ENCODE measurements at regions not wholly inside any gene's neighbourhood (a gene's known extent, or its start where the extent isn't known, plus 50 kb on each side); places are given as distances from the start of the nearest gene placed in this dataset.

GRCh38 chr7:79610748-79611304 is 157.4 kb upstream of the MAGI2 start:
- no peak overlapping the region for H3K4me3 Mint-ChIP-seq
- H2AFZ ChIP-seq (ENCODE audit: insufficient read depth, low read depth, low read length, poor library complexity, severe bottlenecking): no peak overlapping the region
- DNase-seq (no peak), ATAC-seq (ENCODE audit: low read depth) (no peak)
- intact Hi-C loops (cut with micrococcal nuclease): no loop called here
- H3K27ac ChIP-seq (ENCODE audit: low read length in 2 of 2): no peak overlapping the region
- H3K27me3 Mint-ChIP-seq: no peaks in the 10 kb centered on the region
- no peaks in the 10 kb centered on the region for H3K4me1 ChIP-seq (ENCODE audit: control insufficient read depth in 2 of 2, insufficient read depth in 2 of 2, low read length in 2 of 2)
- ChIA-PET POLR2A (no interaction called here), CTCF (no interaction called here)
- H3K27ac Mint-ChIP-seq: no peak overlapping the region
- H3K27me3 ChIP-seq (replicated peaks in 1 of 4; ENCODE audit: control extremely low read depth in 1 of 4, control insufficient read depth in 3 of 4, insufficient read depth in 4 of 4, low read length in 3 of 4): no peaks in the 10 kb centered on the region
- peaks cover 3% of the 10 kb centered on the region for H3K9me3 Mint-ChIP-seq (ENCODE audit: insufficient read depth)
- H3K4me2 ChIP-seq (replicated peaks; ENCODE audit: low read depth, low read length, poor library complexity, severe bottlenecking): no peak overlapping the region
- no peaks in the 10 kb centered on the region for H4K20me1 ChIP-seq (ENCODE audit: control insufficient read depth, insufficient read depth, low read length, poor library complexity, severe bottlenecking)
- WGBS (ENCODE audit: insufficient coverage): no CpG with 5 or more reads among the region's 3 CpGs
- no peak for TF ChIP-seq EZH2 (IDR thresholded peaks at IDR 0.05; ENCODE audit: borderline replicate concordance, insufficient read depth, low read depth, low read length, poor library complexity, severe bottlenecking)
- TF ChIP-seq, protein P1, sequence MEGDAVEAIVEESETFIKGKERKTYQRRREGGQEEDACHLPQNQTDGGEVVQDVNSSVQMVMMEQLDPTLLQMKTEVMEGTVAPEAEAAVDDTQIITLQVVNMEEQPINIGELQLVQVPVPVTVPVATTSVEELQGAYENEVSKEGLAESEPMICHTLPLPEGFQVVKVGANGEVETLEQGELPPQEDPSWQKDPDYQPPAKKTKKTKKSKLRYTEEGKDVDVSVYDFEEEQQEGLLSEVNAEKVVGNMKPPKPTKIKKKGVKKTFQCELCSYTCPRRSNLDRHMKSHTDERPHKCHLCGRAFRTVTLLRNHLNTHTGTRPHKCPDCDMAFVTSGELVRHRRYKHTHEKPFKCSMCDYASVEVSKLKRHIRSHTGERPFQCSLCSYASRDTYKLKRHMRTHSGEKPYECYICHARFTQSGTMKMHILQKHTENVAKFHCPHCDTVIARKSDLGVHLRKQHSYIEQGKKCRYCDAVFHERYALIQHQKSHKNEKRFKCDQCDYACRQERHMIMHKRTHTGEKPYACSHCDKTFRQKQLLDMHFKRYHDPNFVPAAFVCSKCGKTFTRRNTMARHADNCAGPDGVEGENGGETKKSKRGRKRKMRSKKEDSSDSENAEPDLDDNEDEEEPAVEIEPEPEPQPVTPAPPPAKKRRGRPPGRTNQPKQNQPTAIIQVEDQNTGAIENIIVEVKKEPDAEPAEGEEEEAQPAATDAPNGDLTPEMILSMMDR (IDR thresholded peaks at IDR 0.05): no peak
- no peak overlapping the region for H3K9ac ChIP-seq (ENCODE audit: low read length)
- H3K79me2 ChIP-seq (ENCODE audit: control insufficient read depth, insufficient read depth, low read length): no peaks in the 10 kb centered on the region
- H3K9me3 ChIP-seq (ENCODE audit: control extremely low read depth in 1 of 3, control insufficient read depth in 2 of 3, insufficient read depth in 1 of 3, low read length in 2 of 3): no peaks in the 10 kb centered on the region
- no peak overlapping the region for H3K4me3 ChIP-seq (ENCODE audit: control extremely low read depth in 1 of 5, extremely low read depth in 1 of 5, insufficient read depth in 1 of 5, low read depth in 2 of 5, low read length in 4 of 5)
- no peaks in the 10 kb centered on the region for H3K36me3 ChIP-seq (replicated peaks in 1 of 2; ENCODE audit: control extremely low read depth in 1 of 2, control insufficient read depth in 1 of 2, extremely low read depth in 1 of 2, insufficient read depth in 2 of 2, low read length in 1 of 2)
- H3K4me1 Mint-ChIP-seq: no peaks in the 10 kb centered on the region

GRCh38 chr7:79610313-79610712 is 156.8 kb upstream of the MAGI2 start:
- no peak overlapping the region for H3K4me2 ChIP-seq (replicated peaks; ENCODE audit: low read depth, low read length, poor library complexity, severe bottlenecking)
- WGBS (ENCODE audit: insufficient coverage): 56% methylated on average over 1 of the region's 1 CpG
- DNase-seq (no peak), ATAC-seq (ENCODE audit: low read depth) (no peak)
- no peaks in the 10 kb centered on the region for H3K9me3 ChIP-seq (ENCODE audit: control extremely low read depth in 1 of 3, control insufficient read depth in 2 of 3, insufficient read depth in 1 of 3, low read length in 2 of 3)
- TF ChIP-seq, protein P1 (IDR thresholded peaks at IDR 0.05): no peak
- no peak for TF ChIP-seq EZH2 (IDR thresholded peaks at IDR 0.05; ENCODE audit: borderline replicate concordance, insufficient read depth, low read depth, low read length, poor library complexity, severe bottlenecking)
- H3K9ac ChIP-seq (ENCODE audit: low read length): no peak overlapping the region
- no peaks in the 10 kb centered on the region for H3K36me3 ChIP-seq (replicated peaks in 1 of 2; ENCODE audit: control extremely low read depth in 1 of 2, control insufficient read depth in 1 of 2, extremely low read depth in 1 of 2, insufficient read depth in 2 of 2, low read length in 1 of 2)
- ChIA-PET POLR2A (no interaction called here), CTCF (no interaction called here)
- H2AFZ ChIP-seq (ENCODE audit: insufficient read depth, low read depth, low read length, poor library complexity, severe bottlenecking): no peak overlapping the region
- H3K4me3 ChIP-seq (ENCODE audit: control extremely low read depth in 1 of 5, extremely low read depth in 1 of 5, insufficient read depth in 1 of 5, low read depth in 2 of 5, low read length in 4 of 5): no peak overlapping the region
- no peaks in the 10 kb centered on the region for H4K20me1 ChIP-seq (ENCODE audit: control insufficient read depth, insufficient read depth, low read length, poor library complexity, severe bottlenecking)
- intact Hi-C loops (cut with micrococcal nuclease): no loop called here
- no peak overlapping the region for H3K27ac Mint-ChIP-seq
- no peaks in the 10 kb centered on the region for H3K4me1 Mint-ChIP-seq
- H3K27ac ChIP-seq (ENCODE audit: low read length in 2 of 2): no peak overlapping the region
- H3K79me2 ChIP-seq (ENCODE audit: control insufficient read depth, insufficient read depth, low read length): no peaks in the 10 kb centered on the region
- H3K27me3 ChIP-seq (replicated peaks in 1 of 4; ENCODE audit: control extremely low read depth in 1 of 4, control insufficient read depth in 3 of 4, insufficient read depth in 4 of 4, low read length in 3 of 4): no peaks in the 10 kb centered on the region
- peaks cover 3% of the 10 kb centered on the region for H3K9me3 Mint-ChIP-seq (ENCODE audit: insufficient read depth)
- H3K4me3 Mint-ChIP-seq: no peak overlapping the region
- no peaks in the 10 kb centered on the region for H3K27me3 Mint-ChIP-seq
- no peaks in the 10 kb centered on the region for H3K4me1 ChIP-seq (ENCODE audit: control insufficient read depth in 2 of 2, insufficient read depth in 2 of 2, low read length in 2 of 2)

All from B cell (primary cell).